ENCODE measurements at regions not wholly inside any gene's neighbourhood (a gene's known extent, or its start where the extent isn't known, plus 50 kb on each side); places are given as distances from the start of the nearest gene placed in this dataset.

DNA sequence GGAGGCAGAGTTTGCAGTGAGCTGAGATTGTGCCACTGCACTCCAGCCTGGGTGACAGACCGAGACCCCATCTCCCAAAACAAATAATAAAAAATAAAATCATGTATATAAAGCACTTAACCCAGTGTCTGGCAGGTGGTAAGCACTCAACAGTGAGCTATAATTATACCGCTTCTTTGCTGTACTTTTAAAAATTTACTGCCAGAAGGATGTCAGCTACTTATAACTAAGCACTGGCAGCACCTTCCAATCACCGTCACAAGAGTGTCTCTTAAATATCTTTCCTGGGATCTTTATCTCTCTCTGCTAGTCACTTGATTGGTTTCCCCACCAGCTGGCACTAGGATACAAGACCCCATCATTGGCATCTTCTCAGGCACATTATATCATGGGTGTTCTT is 53.9 kb upstream of the DAPP1 start:
- no peak for TF ChIP-seq POLR2A (IDR thresholded peaks at IDR 0.05)
- TF ChIP-seq, protein P1, sequence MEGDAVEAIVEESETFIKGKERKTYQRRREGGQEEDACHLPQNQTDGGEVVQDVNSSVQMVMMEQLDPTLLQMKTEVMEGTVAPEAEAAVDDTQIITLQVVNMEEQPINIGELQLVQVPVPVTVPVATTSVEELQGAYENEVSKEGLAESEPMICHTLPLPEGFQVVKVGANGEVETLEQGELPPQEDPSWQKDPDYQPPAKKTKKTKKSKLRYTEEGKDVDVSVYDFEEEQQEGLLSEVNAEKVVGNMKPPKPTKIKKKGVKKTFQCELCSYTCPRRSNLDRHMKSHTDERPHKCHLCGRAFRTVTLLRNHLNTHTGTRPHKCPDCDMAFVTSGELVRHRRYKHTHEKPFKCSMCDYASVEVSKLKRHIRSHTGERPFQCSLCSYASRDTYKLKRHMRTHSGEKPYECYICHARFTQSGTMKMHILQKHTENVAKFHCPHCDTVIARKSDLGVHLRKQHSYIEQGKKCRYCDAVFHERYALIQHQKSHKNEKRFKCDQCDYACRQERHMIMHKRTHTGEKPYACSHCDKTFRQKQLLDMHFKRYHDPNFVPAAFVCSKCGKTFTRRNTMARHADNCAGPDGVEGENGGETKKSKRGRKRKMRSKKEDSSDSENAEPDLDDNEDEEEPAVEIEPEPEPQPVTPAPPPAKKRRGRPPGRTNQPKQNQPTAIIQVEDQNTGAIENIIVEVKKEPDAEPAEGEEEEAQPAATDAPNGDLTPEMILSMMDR (IDR thresholded peaks at IDR 0.05), result no peak

All from right lobe of liver (tissue), 4 donors.